ENCODE measurements at regions not wholly inside any gene's neighbourhood (a gene's known extent, or its start where the extent isn't known, plus 50 kb on each side); places are given as distances from the start of the nearest gene placed in this dataset.
"Not testable (repeated sequence)": the region's sequence is repeated elsewhere in the genome, so short reads cannot be mapped to it uniquely, and the experiment has no call there.

- no peak for DNase-seq
Observed at GRCh38 chr2:173673640-173674039, 291.5 kb downstream of the SP3 start.

- no peak for DNase-seq
Observed at GRCh38 chr2:173676647-173677046, 288.5 kb downstream of the SP3 start.

DNA sequence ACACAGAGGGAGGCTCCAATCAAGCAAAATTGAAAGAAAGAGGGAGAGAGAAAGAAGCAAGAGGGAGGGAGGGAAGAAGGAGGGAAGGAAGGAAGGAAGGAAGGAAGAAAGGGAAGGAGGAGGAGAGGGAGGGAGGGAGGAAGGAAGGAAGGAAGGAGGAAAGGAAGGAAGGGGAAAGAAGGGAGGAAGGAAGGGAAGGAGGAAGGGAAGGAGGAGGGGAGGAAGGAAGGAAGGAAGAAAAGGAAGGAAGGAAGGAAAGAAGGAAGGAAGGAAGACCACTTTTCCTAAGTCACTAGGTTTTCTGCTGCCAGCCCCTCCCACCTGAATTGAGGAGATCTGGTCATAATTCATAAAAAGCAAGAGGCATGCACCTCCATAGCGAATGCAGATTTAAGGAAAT, 287.0 kb downstream of the SP3 start:
- no peak for DNase-seq

- no peak for DNase-seq
Observed at GRCh38 chr2:173680574-173680973, 284.6 kb downstream of the SP3 start.

DNA sequence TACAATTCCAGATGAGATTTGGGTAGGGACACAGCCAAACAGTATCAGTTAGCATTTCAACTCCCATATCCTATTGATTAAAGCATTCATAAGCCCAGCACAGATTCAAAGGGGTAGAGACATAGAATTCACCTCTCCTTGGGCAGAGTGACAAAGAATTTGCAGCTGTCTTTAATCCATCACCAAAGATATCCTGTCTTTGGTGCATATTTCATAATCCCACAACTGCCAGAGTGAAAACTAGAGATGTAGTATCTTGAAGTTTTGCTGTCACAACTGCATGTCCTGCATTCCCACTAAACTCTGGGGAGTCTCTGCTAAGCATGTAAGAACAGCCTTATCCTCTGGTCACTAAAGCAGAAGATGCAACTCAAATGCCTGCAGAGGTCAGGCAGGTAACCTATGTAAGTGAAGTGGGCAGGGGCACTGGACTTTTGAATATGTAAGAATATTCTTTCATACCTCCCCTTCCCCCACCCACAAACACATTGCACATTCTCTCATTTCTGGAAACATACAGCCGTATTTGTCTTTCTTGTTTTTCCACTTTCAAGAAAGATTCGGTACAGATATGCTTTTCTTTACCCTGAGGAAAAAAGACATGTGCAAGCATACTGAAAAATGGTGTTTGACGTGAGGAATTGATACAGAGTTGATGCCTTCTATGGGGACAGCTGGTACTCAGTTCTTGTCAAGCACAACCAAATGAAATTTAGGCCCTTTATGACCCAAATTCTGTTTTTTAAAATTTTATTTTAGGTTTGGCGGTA, 283.1 kb downstream of the SP3 start:
- no peak for DNase-seq

DNA sequence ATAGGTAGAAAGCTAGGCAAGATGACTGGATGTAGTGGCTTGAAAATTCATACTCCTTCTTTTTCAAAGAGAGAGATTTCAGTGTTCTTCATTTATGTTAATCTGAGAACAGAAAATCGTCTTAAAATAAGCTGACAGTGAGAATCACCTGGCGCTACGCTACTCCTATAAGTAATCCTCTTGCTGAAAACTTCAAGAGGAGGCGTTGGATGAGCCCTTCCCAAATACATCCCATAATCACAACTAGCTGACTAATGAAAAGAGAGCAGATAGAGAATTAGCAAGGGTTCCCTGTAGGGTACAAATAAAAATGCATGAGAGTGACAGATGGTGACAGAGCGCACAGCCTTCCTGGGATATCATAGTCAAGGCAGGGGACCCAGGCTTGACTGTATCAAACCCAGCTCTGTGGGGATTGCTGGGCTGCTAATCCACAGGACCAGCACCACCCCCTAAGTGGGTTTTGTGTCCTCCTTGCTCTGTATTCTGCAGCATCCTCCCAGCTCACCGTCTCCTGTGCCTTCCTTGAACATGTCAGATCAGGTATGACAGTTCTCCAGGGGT, 280.2 kb downstream of the SP3 start:
- DNase-seq, result no peak

DNA sequence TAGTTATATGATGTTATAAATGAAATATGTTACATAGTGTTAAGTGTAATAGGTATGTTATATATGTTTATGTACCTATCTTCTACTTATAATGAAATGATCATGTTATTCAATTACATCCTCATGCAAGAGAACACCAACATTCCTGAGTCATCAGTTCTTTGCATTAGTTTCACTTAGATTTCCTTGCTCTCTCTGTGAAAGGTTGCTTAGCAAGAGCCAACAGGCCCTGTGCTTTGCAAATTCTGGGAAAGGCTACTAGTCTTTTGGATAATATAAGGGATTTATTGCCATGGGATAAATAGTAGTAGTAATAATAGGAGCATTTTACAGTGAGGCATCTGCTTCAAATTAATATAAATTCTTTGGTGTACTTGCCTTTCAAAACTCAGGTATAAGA, 274.8 kb downstream of the SP3 start:
- DNase-seq, result no peak

- no peak for DNase-seq
Observed at GRCh38 chr2:173692068-173692467, 273.1 kb downstream of the SP3 start.

DNA sequence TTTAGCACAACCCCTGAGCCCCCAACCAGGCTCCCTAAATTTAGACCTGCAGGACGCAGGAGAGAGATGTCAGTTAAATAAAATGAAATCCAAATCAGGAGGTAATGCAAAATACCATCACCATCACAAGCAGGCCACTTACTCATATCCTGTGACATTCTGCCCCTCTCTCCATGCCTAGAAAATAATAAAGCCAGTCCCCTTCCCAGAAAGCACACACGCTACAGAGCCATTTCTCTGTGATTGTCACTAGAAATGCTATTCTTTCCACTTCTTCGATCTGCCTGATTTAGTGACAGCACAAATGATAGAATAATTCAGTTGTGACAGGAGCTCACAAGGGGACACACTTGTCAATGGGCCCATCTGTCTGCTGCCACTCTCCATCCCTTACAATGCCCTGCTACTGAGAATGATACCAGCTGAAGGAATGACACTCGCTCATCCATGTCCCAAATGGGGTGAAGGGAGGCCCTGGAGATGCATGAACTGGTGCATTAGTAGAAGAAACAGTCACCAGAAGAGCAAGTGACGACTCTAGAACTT, 272.1 kb downstream of the SP3 start:
- DNase-seq, result no peak

DNA sequence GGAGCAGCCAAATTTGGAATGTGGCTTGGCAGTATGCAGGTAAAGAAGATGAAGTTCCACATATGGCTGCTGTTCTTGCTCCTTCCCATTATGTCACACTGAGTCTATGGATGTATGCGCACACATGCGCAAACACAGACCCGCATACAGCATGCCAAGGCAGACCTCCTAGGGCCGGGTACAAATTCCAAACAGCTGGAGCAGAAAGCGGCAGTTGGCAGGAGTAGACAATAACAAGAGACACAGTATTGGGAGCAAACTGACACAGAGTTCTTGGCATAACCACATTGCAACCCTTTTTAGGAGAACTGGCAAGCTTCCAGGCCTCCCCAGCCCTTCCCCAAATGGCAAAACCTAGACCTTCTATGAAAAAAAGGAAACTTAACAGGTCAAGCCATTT, 268.9 kb downstream of the SP3 start:
- no peak for DNase-seq

DNA sequence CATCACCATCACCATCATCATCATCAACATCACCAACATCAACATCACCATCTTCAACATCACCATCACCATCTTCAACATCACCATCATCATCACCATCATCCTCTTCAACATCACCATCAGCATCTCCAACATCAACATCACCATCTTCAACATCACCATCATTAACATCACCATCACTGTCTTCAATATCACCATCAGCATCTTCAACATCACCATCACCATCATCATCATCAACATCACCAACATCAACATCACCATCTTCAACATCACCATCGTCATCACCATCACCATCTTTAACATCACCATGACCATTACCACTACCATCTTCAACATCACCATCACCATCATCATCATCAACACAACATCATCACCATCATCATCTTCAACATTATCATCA, 267.2 kb downstream of the SP3 start:
- no peak for DNase-seq

GRCh38 chr2:173705656-173706055, 259.5 kb downstream of the SP3 start:
- DNase-seq, result no peak

- no peak for DNase-seq
Observed at GRCh38 chr2:173706936-173707335, 258.2 kb downstream of the SP3 start.

GRCh38 chr2:173708806-173709205, 256.4 kb downstream of the SP3 start:
- no peak for DNase-seq

DNA sequence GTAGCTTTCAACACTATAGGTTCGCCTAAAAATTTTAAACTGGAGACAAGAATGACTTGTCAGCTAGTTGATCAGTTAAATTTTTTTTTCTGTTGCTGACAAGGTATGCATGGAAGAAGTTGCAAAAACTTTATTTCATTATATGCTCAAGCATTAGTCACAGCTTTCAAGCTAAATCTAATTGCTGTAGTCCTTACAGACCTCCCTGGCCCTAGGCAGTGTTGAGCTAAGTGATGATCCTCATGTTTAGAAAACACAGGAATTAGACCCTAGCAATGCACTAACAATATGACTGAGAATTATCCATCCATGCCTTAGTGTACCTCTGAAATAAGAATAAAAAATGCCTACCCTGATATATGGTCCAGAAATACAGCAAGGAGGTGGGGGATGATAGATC, 253.4 kb downstream of the SP3 start:
- DNase-seq, result no peak

DNA sequence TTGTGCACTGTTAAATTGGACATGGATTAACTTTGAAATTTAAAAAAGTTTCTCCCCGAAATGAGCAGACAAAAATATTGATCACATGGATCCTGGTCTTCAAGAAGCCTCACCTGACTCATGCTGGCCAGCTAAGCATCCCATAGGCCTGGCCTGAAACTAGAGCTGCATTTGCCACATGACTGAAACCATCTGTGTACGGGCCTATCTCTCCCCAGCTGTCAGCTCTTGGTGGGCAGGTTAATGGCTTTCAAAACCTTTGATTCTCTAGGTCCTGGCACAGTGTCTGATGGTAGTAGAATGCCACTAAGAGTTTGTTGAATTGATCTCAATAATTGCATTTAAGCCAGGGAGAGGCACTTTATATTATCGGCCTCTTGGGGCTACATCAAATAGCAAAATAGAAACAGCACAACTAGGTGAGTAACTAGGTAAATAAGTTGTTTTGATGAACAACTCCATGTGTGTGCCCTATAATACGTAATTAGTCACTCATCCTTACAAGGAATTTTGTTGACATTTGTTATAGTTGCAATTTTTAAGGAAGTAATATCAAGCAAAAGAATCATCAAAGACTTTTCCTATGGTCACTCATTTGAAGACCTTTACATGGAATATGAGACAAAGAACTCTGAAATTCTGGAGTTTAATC, 251.1 kb downstream of the SP3 start:
- no peak for DNase-seq

- no peak for DNase-seq
Observed at GRCh38 chr2:173715441-173715840, 249.7 kb downstream of the SP3 start.

GRCh38 chr2:173716458-173717052, 248.6 kb downstream of the SP3 start:
- DNase-seq, result no peak

- no peak for DNase-seq
Observed at GRCh38 chr2:173719471-173719870, 245.7 kb downstream of the SP3 start.

DNA sequence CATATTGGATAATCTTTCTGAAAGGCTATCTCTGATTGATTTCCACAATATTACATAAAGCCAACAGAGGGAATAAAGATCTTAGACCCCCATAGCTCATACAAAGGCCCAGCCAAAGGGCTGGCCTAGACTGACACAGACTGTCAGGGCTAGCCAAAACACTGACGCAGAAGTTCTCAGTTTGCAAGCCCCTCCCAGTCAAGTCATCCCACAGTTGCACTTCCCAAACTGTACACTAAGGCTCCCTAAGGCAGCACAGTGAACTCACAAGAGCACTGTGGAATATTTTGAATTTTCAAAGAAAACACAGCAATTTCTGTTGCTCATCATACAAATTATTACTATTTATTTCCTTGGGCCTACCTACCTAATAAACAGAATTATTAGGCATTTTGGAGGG, 244.9 kb downstream of the SP3 start:
- no peak for DNase-seq

DNA sequence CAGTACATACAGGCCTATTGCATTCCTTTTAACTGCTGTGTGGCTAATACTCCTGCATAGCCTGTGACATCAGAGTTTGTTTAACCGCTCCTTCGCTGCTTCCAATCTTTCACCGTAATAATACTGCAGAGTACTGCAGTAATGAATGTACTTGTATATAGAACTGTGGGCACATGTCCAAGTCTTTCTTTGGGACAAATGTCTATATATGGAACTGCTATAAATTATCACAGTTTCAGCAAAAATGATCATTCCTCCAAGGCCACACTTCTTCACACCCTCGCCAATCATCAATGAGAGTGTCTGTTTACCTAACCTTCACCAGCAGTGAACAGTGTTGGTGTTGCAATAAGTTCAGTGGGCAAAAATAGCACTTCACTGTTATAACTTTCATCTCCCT, 230.4 kb downstream of the SP3 start:
- no peak for DNase-seq

DNA sequence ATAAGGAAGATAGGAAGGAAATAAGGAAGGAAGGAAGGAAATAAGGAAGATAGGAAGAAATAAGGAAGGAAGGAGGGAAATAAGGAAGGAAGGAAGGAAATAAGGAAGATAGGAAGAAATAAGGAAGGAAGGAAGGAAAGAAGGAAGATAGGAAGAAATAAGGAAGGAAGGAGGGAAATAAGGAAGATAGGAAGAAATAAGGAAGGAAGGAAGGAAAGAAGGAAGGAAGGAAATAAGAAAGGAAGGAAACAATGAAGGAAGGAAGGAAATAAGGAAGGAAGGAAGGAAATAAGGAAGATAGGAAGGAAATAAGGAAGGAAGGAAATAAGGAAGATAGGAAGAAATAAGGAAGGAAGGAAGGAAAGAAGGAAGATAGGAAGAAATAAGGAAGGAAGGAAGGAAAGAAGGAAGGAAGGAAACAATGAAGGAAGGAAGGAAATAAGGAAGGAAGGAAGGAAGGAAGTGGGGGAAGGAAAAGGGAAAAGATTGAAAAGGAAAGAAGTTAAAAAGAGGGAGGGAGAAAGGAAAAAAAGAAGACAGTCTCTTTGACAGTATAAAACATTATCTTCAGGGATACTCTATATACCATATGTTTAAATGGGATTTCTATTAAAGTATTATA, 227.1 kb downstream of the SP3 start:
- not testable (repeated sequence) for DNase-seq

GRCh38 chr2:173739006-173739405, 226.2 kb downstream of the SP3 start:
- no peak for DNase-seq
